ENCODE measurements at regions not wholly inside any gene's neighbourhood (a gene's known extent, or its start where the extent isn't known, plus 50 kb on each side); places are given as distances from the start of the nearest gene placed in this dataset.

DNA sequence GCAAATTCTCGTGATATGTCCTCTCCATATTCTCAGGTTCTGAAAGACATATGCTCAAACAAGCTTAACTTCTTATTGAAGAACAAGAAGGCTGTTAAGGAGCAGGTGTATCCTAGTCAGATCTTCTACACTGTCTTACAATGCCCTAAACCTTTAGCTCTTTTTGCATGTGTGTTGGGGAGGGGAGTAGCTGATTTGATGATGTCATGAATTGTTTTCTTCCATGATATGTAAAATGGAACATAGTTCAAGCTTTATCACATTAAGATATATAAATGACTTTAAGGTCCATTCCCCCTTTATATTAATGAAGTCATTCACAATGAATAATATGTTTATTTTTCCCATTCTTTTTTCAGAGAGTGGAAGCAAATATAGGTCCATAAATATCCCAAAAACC, 332.5 kb upstream of the FAM241A start:
- no peak for DNase-seq

GRCh38 chr4:111813555-111814140, 331.6 kb upstream of the FAM241A start:
- no peak for DNase-seq

GRCh38 chr4:111814961-111815360, 330.3 kb upstream of the FAM241A start:
- DNase-seq, result no peak

- no peak for DNase-seq
These were observed 323.9 kb upstream of the FAM241A start for GRCh38 chr4:111821342-111821741.

- no peak for DNase-seq
These were observed 308.7 kb upstream of the FAM241A start for GRCh38 chr4:111836601-111837000.

- DNase-seq, result no peak
These were observed 307.5 kb upstream of the FAM241A start for GRCh38 chr4:111837761-111838160.

DNA sequence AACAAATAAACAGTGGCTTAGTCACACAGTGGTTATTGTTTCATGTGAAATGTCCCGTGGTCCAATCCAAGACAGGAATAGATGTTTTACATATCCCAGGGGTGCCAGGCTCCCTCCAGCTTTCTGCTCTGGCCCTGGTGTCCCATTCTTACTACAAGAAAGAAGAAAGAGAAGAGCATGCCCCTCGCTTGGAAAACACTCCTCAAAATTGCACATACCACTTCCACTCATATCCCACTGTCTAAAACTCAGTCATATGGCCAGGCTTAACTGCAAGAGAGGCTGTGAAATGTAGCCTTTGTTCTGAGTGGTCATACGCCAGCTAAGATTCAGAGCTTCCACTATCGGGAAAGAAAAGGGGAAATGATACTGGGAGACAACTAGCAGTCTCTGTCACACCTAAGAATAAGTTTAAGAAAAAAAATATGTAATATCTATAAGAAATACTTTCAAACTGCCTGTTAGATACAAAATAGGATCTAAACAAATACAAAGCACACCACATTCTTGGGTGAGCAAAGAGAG, 306.8 kb upstream of the FAM241A start:
- DNase-seq, result no peak

GRCh38 chr4:111839141-111839540, 306.1 kb upstream of the FAM241A start:
- peak; percentile 29 for DNase-seq

GRCh38 chr4:111842336-111842735, 302.9 kb upstream of the FAM241A start:
- DNase-seq, result peak; percentile 39

GRCh38 chr4:111847296-111848008, 297.8 kb upstream of the FAM241A start:
- peak; percentile 4 for DNase-seq

GRCh38 chr4:111849746-111850284, 295.4 kb upstream of the FAM241A start:
- DNase-seq, result peak; percentile 37

DNA sequence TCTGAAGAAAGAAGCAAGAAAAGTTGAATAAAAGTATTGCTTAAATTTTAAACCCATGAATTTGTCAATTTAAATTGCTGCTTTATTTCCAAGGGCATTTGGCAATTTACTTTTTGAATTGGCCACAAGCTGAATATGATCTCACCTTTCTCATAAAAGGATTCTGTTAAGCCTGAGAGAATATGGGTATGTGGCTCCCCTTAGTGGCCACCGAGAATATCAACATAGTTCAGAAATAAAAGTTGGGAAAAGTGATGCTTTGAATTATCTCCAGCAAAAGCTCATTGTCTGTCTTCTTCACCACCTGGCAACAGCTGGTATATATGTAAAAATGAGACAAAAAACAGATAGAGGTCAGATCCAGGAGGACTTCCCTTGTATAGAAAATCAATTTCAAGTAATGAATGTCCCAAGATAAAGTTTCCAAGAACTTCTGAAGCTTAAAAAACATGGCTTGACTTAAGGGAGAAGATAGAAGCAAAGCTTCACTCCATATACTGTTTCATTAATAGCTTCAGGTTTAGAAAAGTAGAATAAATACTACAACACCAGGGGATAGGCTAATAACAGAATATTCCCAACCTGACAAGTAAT, 290.7 kb upstream of the FAM241A start:
- peak; percentile 45 for DNase-seq

DNA sequence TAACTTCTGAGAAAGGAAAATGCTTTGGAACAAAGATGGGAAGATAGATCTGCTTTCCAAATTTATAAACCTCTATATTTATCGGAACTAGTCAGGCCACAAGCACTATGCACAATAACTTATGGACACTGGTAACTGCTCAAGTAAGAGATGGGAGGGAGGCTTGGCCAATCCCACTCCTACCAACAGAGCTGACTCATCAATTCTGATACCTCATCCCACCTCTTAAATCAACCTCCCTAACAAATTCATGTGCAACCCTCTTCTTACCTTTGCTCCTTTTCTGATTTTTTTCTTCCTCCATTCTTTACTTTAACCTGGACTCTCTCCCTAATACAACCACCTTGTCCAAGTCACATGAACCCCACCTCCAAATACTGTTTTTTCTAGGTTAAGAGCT, 289.9 kb upstream of the FAM241A start:
- no peak for DNase-seq

DNA sequence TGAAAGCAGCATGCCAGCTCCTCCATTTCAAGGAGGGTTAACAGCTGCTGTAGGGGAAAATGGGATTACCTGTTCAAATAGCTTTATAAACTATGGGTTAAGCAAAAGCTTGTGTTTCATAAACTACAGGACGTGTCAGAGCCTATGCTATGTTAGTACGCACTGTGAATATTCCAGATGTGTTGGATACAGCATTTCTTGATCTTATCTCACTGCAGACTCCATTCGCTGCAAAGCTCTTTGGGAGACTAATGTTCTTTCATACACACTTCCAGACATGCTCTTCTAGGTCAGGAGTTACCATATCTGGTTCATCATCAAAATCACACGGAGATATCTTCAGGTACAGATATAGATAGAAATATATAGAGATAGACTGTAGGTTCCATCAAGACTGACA, 281.2 kb upstream of the FAM241A start:
- no peak for DNase-seq

DNA sequence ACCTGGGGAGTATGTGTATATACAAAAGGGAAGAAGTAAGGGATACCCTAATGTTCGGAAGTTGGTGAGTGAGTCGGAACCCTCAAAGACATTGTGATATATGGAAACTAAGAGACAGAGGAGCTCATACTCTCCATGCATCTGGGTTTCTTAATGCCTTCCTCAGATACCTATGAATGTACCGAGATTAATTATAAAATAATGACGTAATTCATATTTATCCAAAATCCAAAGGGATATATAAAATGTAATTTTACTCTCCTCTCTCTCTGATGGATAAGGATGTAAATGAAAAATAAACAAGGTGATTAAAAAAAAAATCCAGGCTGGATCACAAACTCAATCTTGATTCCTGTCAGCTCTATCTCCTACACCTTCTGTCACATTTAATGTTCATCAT, 275.9 kb upstream of the FAM241A start:
- no peak for DNase-seq

DNA sequence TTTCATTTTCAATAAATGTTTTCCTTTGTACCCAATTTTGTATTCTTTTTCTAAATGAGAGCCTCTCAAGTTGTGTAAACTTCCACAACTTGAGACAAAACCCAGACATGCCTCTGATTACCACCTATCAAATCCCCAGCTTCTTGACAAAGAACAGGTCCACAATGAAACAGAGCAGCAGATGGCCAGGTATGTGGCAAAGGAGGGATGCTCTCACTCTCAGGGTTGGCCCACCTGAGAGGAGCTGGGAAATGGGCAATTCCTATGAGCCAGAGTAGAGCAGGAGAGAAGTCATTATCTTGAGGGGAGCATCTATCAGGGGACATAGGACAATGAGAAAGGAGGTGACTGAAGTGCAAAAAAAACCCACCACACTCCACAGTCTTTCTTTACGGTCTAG, 273.5 kb upstream of the FAM241A start:
- DNase-seq, result no peak

DNA sequence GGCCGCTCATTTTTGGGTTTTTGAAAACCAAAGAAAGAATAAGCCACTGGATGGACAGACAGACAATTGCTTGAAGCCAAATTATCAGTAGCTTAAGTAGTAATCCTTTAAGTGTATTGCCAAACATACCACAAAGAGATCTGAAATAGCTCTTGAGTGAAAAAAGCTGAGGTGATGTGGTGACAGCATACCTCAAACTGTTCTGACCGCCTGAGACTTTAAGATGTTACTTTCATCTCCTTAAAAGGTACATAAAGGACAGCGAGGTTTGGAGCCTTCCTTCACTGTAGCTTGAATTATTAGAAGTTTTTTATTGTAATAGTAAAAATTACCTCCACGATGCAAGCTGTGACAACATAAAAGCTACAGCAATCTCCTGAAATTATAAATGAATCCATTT, 271.5 kb upstream of the FAM241A start:
- DNase-seq, result no peak

- no peak for DNase-seq
These were observed 265.7 kb upstream of the FAM241A start for GRCh38 chr4:111879539-111879938.

DNA sequence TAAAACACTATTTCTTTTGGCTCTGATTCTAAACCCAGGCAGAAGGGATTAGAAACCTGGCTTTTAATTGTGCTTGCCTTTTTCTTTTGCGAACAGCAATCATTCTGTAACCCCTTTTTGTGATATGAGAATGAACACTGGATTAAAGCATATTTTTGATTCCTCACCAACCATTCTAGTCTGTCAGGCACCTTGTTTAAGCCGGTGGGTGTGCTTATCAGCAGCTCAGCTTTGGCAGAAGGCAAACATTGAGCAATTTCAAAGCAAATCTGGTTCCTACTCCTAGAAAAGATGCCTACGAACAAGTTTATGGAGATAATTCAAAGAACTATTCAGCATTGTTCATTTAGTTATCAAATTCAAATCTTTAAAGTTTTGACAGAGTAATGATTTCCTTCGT, 265.1 kb upstream of the FAM241A start:
- no peak for DNase-seq

GRCh38 chr4:111883557-111883999, 261.7 kb upstream of the FAM241A start:
- peak; percentile 2 for DNase-seq

DNA sequence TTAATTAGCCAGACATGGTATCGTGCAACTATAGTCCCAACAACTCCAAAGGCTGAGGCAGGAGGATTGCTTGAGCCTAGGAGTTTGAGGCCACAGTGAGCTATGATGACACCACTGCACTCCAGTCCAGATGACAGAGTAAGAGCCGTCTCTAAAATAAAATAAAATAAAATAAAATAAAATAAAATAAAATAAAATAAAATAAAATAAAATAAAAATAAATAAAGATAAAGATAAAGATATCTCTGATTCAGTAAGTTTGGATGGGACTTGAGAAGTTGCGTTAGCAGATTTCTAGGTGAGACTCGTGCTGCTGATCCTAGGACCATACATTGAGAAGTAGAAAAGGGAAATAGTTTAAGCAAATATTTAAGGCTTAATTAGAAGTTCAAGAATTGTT, 254.8 kb upstream of the FAM241A start:
- DNase-seq, result no peak

- no peak for DNase-seq
These were observed 239.7 kb upstream of the FAM241A start for GRCh38 chr4:111905511-111905910.

DNA sequence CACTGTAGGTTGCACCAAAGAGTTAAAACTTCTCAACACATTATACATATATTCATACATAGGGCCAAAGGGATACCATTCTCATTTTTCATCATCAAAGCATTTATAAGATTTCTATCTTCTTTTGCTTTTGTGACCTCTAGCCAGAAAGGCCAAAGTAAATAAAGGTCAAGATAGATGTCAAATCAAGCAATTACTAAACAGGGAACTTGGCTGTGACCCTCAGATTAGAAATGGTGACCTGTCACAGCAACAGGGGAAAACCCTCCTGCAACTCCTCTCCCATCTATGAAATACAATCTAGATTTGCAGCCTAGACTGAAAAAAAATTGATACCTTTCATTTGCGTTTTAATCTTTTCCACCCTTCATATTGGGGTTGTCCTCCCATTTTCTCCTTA, 225.6 kb upstream of the FAM241A start:
- no peak for DNase-seq

DNA sequence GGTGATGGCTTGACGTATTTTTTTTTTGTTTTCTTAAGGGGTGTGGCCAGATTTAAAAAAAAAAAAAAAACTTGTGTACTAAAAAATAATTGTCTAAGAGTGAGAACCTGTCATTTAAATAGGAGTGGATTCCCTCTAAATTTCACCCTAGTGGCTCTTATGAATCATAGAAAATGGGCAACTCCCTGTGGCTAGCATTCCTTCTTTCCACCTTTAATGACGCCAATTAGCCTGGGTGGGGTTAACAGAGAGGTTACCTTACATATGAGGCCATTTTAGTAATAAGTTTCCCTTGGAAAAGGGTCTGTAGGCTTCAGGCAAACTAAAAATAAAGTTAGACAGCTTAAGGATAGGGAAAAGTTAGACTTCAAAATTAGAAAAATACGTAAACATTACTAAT, 223.5 kb upstream of the FAM241A start:
- DNase-seq, result no peak

Data from fibroblast of skin of abdomen (primary cell).